ENCODE measurements at regions not wholly inside any gene's neighbourhood (a gene's known extent, or its start where the extent isn't known, plus 50 kb on each side); places are given as distances from the start of the nearest gene placed in this dataset.

- DNase-seq = no peak
Observed at GRCh38 chr14:96931751-96932150, 134.6 kb downstream of the VRK1 start.

GRCh38 chr14:96934638-96935330, 137.6 kb downstream of the VRK1 start:
- no peak for DNase-seq

GRCh38 chr14:96938946-96939345, 141.8 kb downstream of the VRK1 start:
- DNase-seq = no peak

- no peak for DNase-seq
Observed at GRCh38 chr14:96940009-96940408, 142.8 kb downstream of the VRK1 start.

- DNase-seq = no peak
Observed at GRCh38 chr14:96944297-96944696, 147.1 kb downstream of the VRK1 start.

- no peak for DNase-seq
Observed at GRCh38 chr14:96945721-96946120, 148.5 kb downstream of the VRK1 start.

GRCh38 chr14:96949594-96949993, 152.4 kb downstream of the VRK1 start:
- DNase-seq = no peak

GRCh38 chr14:96951511-96951910, 154.3 kb downstream of the VRK1 start:
- DNase-seq = no peak

GRCh38 chr14:96953087-96953874, 156.1 kb downstream of the VRK1 start:
- no peak for DNase-seq

- DNase-seq = no peak
Observed at GRCh38 chr14:96953875-96954185, 156.6 kb downstream of the VRK1 start.

- DNase-seq = no peak
Observed at GRCh38 chr14:96956464-96957239, 159.5 kb downstream of the VRK1 start.

GRCh38 chr14:96958057-96958456, 160.9 kb downstream of the VRK1 start:
- no peak for DNase-seq

- DNase-seq = no peak
Observed at GRCh38 chr14:96959992-96960391, 162.8 kb downstream of the VRK1 start.

GRCh38 chr14:96960598-96961116, 163.5 kb downstream of the VRK1 start:
- DNase-seq = no peak

- DNase-seq = no peak
Observed at GRCh38 chr14:96961895-96962294, 164.7 kb downstream of the VRK1 start.

GRCh38 chr14:96962337-96962736, 165.2 kb downstream of the VRK1 start:
- no peak for DNase-seq

GRCh38 chr14:96964726-96965415, 167.7 kb downstream of the VRK1 start:
- no peak for DNase-seq

- DNase-seq = no peak
Observed at GRCh38 chr14:96965885-96966595, 168.9 kb downstream of the VRK1 start.

- DNase-seq = no peak
Observed at GRCh38 chr14:96975116-96975515, 177.9 kb downstream of the VRK1 start.

GRCh38 chr14:96978525-96979272, 181.5 kb downstream of the VRK1 start:
- DNase-seq = no peak

GRCh38 chr14:96979611-96980074, 182.5 kb downstream of the VRK1 start:
- DNase-seq = no peak
